ENCODE measurements at regions not wholly inside any gene's neighbourhood (a gene's known extent, or its start where the extent isn't known, plus 50 kb on each side); places are given as distances from the start of the nearest gene placed in this dataset.

DNA sequence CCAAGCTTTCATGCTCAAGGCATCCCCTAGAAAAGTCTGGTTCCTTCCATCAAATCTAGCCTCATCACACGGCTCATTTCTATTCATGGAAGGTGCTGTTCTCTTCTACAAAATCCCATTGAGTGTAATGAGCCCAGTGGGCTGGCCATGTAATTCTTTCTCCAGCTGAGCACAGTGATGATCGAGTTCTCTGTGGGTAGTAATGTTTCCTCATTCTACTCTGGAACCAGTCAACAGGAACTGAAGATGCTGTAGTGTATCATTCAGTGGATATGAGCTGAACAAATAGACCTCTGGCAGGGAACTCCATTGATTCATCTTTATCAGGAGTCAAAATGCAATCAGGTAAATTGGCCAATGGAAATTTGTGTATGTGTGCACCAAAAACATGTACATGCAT lies 149.2 kb downstream of the LRRC70 start:
- no peak for DNase-seq
- Histone ChIP-seq H3K27me3 (replicated peaks; ENCODE audit: control insufficient read depth, insufficient read depth, low read length) (no peaks in the 10 kb centered on the region), H3K9me3 (no peaks in the 10 kb centered on the region), H3K36me3 (ENCODE audit: control insufficient read depth, insufficient read depth, low read length) (no peaks in the 10 kb centered on the region), H3K4me3 (ENCODE audit: low read depth, low read length) (no peak overlapping the region), H3K4me1 (no peaks in the 10 kb centered on the region)
- intact Hi-C loops (cut with micrococcal nuclease; ENCODE audit: unreplicated experiment) = no loop called here
- BruUV-seq (replicated peaks) = no TSS peak
- Mint-ChIP-seq H3K9me3 (ENCODE audit: unreplicated experiment) (no peaks in the 10 kb centered on the region), H3K27ac (ENCODE audit: unreplicated experiment) (no peak overlapping the region), H3K36me3 (ENCODE audit: insufficient read depth, unreplicated experiment) (no peaks in the 10 kb centered on the region), H3K4me1 (ENCODE audit: low read depth, unreplicated experiment) (no peaks in the 10 kb centered on the region), H3K4me3 (ENCODE audit: unreplicated experiment) (no peak overlapping the region), H3K27me3 (ENCODE audit: insufficient read depth, unreplicated experiment) (no peaks in the 10 kb centered on the region)
- POLR2A ChIA-PET = no interaction called here
- TF ChIP-seq, protein P1, sequence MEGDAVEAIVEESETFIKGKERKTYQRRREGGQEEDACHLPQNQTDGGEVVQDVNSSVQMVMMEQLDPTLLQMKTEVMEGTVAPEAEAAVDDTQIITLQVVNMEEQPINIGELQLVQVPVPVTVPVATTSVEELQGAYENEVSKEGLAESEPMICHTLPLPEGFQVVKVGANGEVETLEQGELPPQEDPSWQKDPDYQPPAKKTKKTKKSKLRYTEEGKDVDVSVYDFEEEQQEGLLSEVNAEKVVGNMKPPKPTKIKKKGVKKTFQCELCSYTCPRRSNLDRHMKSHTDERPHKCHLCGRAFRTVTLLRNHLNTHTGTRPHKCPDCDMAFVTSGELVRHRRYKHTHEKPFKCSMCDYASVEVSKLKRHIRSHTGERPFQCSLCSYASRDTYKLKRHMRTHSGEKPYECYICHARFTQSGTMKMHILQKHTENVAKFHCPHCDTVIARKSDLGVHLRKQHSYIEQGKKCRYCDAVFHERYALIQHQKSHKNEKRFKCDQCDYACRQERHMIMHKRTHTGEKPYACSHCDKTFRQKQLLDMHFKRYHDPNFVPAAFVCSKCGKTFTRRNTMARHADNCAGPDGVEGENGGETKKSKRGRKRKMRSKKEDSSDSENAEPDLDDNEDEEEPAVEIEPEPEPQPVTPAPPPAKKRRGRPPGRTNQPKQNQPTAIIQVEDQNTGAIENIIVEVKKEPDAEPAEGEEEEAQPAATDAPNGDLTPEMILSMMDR (IDR thresholded peaks at IDR 0.05; ENCODE audit: insufficient read depth in 1 of 2, low read depth in 1 of 2, low read length in 1 of 2, severe bottlenecking in 1 of 2, unreplicated experiment in 1 of 2) = no peak
- CTCF ChIA-PET = no interaction called here

DNA sequence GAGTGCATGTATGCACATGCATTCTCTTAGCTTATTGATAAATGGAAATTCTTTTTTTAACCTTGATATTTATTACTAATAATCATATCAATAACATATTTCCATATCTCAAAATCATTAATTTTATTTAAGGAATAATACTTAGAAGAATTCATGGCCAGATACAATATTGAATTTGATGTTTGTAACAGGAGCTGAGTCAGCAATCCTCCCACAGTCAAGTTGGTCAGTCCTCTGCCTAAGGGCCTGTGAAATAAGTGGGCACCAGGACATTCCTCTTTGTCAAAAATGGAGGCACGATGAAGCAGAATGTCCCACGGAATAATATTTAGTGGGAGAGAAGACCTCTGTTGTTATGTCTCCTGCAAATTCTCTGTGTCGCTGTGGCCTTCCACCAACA lies 148.6 kb downstream of the LRRC70 start:
- H3K27me3 Mint-ChIP-seq (ENCODE audit: insufficient read depth, unreplicated experiment) = no peaks in the 10 kb centered on the region
- Histone ChIP-seq H3K27me3 (replicated peaks; ENCODE audit: control insufficient read depth, insufficient read depth, low read length) (no peaks in the 10 kb centered on the region), H3K9me3 (no peaks in the 10 kb centered on the region), H3K36me3 (ENCODE audit: control insufficient read depth, insufficient read depth, low read length) (no peaks in the 10 kb centered on the region), H3K4me3 (ENCODE audit: low read depth, low read length) (no peak overlapping the region), H3K4me1 (no peaks in the 10 kb centered on the region)
- H3K4me3 Mint-ChIP-seq (ENCODE audit: unreplicated experiment) = no peak overlapping the region
- ChIA-PET CTCF (no interaction called here), POLR2A (no interaction called here)
- H3K27ac Mint-ChIP-seq (ENCODE audit: unreplicated experiment) = no peak overlapping the region
- intact Hi-C loops (cut with micrococcal nuclease; ENCODE audit: unreplicated experiment) = no loop called here
- H3K9me3 Mint-ChIP-seq (ENCODE audit: unreplicated experiment) = no peaks in the 10 kb centered on the region
- DNase-seq = no peak
- no TSS peak for BruUV-seq (replicated peaks)
- no peaks in the 10 kb centered on the region for H3K4me1 Mint-ChIP-seq (ENCODE audit: low read depth, unreplicated experiment)
- TF ChIP-seq, protein P1 (IDR thresholded peaks at IDR 0.05; ENCODE audit: insufficient read depth in 1 of 2, low read depth in 1 of 2, low read length in 1 of 2, severe bottlenecking in 1 of 2, unreplicated experiment in 1 of 2) = no peak
- no peaks in the 10 kb centered on the region for H3K36me3 Mint-ChIP-seq (ENCODE audit: insufficient read depth, unreplicated experiment)

DNA sequence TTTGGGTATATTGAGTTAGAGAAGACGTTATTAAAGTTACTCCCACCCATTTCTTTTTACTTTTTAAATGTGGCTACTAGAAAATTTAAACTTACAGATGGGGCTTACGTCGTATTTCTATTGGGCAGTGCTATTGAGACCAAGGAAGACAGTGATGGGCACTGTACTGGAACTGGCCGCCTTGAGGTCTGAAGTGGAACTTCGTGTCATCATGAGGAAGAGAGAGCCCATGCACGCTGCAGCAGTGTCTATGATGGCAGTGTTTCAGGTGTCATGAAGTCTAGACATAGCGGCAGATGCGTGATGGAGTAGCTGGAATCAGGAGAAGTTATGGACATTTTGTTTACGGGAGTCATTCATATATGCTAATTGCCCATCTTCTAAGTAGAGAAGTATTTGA lies 143.7 kb downstream of the LRRC70 start:
- H3K4me1 ChIP-seq = no peaks in the 10 kb centered on the region
- no TSS peak for BruUV-seq (replicated peaks)
- no peaks in the 10 kb centered on the region for H3K36me3 ChIP-seq (ENCODE audit: control insufficient read depth, insufficient read depth, low read length)
- no peaks in the 10 kb centered on the region for H3K27me3 ChIP-seq (replicated peaks; ENCODE audit: control insufficient read depth, insufficient read depth, low read length)
- TF ChIP-seq, protein P1 (IDR thresholded peaks at IDR 0.05; ENCODE audit: insufficient read depth in 1 of 2, low read depth in 1 of 2, low read length in 1 of 2, severe bottlenecking in 1 of 2, unreplicated experiment in 1 of 2) = no peak
- H3K36me3 Mint-ChIP-seq (ENCODE audit: insufficient read depth, unreplicated experiment) = no peaks in the 10 kb centered on the region
- POLR2A ChIA-PET = no interaction called here
- H3K9me3 Mint-ChIP-seq (ENCODE audit: unreplicated experiment) = peaks cover 8% of the 10 kb centered on the region
- H3K27me3 Mint-ChIP-seq (ENCODE audit: insufficient read depth, unreplicated experiment) = peaks cover 3% of the 10 kb centered on the region
- H3K4me3 Mint-ChIP-seq (ENCODE audit: unreplicated experiment) = no peak overlapping the region
- intact Hi-C loops (cut with micrococcal nuclease; ENCODE audit: unreplicated experiment) = no loop called here
- no peaks in the 10 kb centered on the region for H3K4me1 Mint-ChIP-seq (ENCODE audit: low read depth, unreplicated experiment)
- CTCF ChIA-PET = no interaction called here
- DNase-seq = peak in 1 of 2 experiments; percentile 10
- H3K9me3 ChIP-seq = no peaks in the 10 kb centered on the region
- no peak overlapping the region for H3K4me3 ChIP-seq (ENCODE audit: low read depth, low read length)
- no peak overlapping the region for H3K27ac Mint-ChIP-seq (ENCODE audit: unreplicated experiment)
